ENCODE measurements at regions not wholly inside any gene's neighbourhood (a gene's known extent, or its start where the extent isn't known, plus 50 kb on each side); places are given as distances from the start of the nearest gene placed in this dataset.

DNA sequence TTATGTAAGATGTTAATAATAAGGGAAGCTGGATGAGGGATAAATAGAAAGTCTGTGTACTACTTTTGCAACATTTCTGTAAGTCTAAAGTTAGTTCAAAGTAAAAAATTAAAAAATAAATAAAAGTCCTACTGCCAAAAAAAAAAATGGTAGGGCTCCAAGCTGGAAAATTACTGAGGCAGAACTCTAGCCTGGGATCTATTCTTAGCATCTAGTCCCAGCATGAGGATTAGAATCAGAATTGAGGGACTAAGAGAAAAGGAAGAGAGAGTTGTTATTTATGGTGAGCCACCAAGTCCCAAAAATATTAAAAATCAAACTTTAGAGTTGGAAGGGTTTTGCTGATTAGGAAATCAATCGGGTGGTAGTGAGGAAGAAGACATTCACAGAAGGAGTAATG, 110.3 kb downstream of the CYB561 start:
- TF ChIP-seq, protein P1, sequence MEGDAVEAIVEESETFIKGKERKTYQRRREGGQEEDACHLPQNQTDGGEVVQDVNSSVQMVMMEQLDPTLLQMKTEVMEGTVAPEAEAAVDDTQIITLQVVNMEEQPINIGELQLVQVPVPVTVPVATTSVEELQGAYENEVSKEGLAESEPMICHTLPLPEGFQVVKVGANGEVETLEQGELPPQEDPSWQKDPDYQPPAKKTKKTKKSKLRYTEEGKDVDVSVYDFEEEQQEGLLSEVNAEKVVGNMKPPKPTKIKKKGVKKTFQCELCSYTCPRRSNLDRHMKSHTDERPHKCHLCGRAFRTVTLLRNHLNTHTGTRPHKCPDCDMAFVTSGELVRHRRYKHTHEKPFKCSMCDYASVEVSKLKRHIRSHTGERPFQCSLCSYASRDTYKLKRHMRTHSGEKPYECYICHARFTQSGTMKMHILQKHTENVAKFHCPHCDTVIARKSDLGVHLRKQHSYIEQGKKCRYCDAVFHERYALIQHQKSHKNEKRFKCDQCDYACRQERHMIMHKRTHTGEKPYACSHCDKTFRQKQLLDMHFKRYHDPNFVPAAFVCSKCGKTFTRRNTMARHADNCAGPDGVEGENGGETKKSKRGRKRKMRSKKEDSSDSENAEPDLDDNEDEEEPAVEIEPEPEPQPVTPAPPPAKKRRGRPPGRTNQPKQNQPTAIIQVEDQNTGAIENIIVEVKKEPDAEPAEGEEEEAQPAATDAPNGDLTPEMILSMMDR (IDR thresholded peaks at IDR 0.05): no peak
- no peak for TF ChIP-seq POLR2A (IDR thresholded peaks at IDR 0.05)
